NCI-H128 (cell line): ENCODE measurements at regions not wholly inside any gene's neighbourhood (a gene's known extent, or its start where the extent isn't known, plus 50 kb on each side); places are given as distances from the start of the nearest gene placed in this dataset.

Experiments used
- DNase-seq: peaks from one replicate; lab custom pipeline; 2025; ENCODE audit not compliant: unreplicated experiment; lab: John Stamatoyannopoulos, UW

DNA sequence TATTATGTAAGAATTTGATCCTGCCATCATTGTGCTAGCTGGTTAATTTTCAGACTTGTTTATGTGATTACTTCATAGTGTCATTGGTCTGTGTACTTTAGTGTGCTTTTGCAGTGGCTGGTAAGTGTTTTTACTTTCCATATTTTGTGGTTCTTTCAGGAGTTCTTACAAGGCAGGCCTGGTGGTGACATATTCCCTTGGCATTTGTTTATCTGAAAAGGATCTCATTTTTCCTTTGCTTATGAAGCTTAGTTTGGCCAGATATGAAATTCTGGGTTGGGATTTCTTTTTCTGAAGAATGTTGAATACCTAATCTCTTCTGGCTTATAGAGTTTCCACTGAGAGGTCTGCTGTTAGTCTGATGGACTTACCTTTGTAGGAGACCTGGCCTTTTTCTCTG, 72.8 kb upstream of the MC4R start:
- DNase-seq: no peak

DNA sequence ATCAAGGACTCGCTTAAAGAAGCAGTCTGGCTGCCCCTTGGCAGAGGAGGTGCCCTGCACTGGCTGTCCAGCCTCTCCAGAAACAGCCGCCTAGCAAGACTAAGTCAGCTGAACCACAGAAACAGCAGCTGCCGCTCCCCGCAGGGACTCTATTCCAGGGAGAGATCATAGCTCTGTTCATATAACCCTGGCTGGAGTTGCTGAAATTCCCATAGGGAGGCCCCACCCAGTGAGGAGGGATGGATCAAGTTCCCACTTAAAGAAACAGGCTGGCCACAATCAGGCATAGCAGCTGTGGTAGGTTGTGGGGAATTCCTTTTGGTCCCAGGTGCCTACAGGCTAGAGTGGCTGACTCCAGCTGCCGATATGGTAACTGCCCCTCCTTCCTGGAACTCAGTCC, 74.2 kb upstream of the MC4R start:
- DNase-seq: no peak

DNA sequence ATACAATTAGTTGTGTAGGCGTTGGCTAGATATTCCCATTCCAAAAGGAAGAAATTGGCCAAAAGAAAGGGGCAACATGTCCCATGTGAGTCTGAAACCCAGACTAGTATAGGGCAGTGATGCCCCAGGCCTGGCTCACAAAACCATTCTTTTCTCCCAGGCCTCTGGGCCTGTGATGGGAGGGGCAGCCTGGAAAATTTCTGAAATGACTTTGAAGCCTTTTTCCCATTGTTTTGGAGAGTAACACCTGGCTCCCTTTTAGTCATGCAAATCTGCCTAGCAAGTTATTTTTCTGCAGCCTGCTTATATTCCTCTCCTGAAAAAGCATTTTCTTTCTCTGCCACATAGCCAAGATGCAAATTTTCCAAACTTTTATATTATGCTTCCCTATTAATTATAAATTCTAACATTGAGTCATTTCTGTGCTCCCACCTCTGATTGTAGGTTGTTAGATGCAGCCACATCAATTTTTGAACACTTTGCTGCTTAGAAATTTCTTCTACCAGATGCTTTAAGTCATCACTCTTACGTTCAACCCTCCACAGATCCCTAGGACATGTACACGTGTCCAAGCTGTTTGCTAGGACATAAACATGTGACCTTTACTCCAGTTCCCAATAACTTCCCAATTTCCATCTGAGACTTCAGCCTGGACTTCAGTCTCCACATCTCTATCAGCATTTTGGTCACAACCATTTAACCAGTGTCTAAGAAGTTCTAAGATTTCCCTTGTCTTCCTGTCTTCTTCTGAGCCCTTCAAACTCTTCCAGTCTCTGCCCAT, 76.1 kb upstream of the MC4R start:
- no peak for DNase-seq

DNA sequence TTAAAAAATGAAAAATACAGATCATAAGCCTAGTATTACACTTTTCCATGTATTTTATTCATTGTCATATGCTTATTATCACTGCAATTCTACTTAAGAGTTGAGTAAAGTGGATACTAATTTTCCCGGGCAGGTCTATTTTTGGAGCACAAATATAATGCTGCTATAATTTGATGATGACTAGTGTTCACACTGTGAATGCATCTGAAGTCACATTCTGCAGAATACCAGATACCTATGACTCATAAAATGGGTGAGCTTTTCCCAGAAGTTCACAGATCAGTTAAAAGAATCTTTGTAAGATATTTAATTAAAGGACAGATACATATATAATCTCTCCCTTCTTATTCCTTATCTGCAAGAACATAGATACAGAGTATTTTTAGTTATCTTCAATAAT, 79.8 kb upstream of the MC4R start:
- DNase-seq: no peak

DNA sequence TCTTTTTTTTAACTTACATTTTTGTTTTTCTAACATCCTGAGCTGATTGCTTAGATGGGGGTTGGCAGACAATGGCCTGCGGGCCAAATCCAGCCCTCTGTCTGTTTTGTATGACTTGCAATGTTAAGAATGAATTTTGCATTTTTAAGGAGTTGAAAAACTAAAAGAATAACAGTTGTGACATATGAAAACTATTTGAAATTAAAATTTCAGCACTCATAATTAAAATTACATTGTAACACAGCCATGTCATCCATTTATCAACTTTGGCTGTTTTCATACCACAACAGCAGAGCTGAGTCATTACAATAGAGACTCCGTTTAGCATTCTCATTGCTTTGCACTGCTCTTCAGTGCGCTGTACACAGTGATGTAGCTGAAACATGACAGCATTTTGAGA, 94.1 kb upstream of the MC4R start:
- no peak for DNase-seq

DNA sequence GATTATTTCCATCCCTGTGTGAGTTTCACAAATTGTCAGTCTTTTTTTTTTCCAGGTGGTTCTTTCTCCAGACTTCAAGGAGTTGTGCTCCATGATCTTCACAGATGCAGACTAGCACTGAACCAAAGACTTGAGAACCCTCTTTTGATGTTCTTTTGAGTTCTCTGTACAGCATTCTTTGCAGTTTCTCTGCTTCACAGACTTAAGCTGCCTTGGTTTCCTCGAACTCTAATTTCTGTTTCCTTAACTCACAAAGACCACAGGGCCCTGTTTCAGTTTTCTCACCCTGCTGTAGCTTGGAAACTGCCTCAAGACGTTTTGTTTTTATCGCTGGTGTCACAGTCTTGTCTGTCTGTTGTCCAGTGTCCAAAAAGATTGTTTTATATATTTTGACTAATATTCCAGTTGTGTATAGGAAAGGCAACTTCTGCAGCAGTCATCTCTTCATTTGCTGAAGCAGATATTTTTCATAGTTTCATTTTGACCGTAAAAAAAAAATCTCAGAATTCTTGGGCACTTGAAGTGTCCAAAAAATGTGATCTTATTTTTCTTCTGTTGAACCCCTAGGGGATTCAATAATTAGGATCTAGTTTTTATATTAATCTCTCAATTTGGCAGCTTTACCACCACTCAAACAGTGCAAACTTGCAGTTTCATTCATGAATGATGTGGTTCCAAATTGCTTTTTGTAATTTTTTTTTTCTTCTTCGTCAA, 97.0 kb upstream of the MC4R start:
- DNase-seq: no peak

DNA sequence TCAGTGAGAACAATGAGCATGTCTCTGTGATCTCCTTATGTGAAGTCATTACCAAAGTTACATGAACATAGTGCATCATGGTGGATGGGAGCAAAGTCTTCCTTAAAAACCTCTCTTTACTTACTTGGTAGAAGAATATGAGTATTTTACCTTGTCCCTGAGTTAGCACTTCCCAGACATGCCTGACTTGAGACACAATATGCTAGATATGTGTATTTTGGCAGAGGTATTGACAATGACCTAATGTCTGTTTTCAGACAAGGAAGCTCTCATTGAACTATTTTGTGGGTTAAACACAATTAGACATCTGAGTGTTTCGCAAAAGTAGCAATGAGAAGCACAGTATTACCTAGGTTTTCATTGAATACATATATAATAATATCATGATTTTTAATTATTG, 99.1 kb upstream of the MC4R start:
- no peak for DNase-seq

DNA sequence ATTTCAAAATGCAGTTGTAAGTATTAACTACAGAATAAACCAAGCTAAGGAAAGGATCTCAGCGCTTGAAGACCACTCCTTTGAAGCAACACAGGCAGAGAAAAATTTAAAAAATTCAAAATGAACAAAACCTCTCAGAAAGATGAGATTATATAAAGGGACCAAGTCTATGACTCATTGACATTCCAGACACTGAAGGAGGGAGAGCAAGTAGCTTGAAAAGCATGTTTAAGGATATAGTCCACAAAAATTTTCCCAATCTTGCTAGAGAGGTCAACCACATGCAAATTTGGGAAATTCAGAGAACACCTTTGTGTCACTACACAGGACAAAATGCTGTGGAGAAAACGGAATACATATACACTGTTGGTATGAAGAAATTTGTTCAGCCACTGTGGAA, 112.6 kb upstream of the MC4R start:
- DNase-seq: no peak

DNA sequence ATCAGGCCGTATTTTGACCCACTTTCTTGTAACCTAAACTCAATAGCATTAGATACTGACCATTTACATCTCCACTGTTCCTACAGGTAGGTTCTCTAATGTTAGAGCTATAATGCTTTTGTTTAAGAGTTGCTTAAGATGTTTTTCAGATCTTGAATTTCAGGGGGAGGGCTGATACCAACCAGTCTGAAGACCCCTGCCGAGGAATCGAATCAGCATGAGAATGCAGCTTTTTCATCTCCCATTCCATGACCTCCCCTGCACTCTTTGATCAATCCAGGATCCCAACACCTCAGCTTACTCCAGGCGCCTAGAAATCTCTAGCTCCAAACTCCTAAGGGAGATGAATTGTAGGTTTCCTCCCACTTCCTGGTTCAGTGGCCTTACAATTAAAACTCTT, 120.5 kb upstream of the MC4R start:
- DNase-seq: no peak

DNA sequence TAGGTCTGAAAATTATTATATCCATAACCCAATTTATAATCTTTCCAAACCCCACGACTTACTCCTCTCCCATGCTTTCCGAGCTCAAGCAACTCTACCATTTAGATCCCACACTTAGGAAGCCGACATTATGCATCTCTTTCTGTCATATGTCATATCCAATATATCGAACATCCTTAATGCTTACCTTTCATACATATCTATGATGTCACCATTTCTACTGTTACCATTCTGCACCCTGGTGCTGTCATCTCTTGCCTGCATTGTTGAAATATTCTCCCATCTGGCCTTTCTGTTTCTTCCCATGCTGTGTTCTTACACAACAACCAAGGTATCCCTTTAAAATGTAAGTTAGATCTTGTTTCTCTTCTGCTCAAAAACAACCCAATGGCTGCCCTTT, 127.1 kb upstream of the MC4R start:
- no peak for DNase-seq

DNA sequence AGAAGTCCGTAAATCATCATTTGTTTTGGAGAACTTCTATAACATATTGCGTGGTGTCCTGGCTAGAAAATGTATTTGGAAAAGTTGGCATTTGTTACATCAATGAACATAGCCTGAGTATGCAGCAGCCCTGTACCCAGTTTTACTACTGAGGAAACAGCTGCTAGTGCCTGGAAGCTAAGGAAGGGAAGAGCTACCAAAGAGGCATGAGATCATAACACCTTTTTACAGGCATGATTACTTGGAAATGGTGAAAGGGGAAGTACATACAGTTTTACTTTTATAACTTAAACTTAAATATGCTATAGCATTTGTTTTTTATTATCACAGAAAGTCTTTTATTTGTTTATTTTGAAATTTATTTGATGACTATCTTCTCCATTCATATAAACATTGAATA, 128.4 kb upstream of the MC4R start:
- no peak for DNase-seq

DNA sequence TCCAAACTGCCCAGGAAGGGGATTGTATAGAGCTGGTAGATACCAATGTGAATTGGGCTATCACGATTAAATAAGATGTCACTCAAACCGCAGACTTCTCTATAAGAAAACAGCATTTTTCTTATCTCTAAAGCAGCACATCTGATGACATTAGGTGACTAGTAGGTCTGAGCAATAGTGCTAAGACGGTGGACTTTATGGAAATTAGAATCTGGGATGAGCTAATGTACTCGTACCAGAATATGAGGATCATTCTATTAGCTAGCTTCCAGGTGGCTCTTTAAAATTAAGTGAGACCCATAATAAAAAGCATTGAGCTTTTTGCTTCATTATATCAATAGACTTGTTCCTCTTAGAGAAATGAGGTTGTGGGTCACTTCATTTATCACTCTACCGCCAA, 130.0 kb upstream of the MC4R start:
- no peak for DNase-seq

DNA sequence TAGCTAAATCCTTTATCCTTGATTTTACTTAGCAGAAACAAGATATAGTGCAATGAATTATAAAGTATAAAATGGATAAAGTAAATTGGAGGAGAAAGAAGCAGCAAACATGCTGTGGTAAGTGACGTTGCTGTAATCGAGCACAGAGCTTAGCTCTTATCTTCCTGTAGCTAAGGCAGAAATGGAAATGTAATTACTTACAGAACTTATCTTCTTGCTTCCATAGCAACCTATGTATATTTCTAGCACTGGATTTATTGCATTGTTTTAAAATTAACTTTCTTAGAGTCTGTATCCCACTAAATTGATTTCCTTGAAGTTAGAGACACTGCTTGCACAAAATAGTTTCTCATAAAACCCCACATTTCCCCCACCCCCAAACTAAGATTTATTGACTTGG, 130.6 kb upstream of the MC4R start:
- DNase-seq: no peak

DNA sequence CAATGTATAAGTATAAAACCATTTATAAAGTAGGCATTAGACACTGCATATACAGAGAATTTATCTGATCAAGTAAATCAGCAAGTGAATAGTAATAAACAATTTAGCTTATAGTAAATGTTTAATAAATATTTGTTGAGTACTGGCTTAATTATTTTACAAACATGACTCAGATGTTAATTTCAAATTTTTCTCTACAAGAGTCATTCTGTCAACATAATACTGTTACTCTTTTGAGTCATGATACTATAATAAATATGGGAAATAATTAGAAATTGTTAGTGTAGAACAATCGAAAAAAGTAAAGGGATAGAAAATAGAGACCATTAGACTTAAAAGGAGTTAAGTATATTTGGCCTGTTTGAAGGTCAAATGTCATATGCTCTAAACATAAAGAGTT, 133.6 kb upstream of the MC4R start:
- no peak for DNase-seq

DNA sequence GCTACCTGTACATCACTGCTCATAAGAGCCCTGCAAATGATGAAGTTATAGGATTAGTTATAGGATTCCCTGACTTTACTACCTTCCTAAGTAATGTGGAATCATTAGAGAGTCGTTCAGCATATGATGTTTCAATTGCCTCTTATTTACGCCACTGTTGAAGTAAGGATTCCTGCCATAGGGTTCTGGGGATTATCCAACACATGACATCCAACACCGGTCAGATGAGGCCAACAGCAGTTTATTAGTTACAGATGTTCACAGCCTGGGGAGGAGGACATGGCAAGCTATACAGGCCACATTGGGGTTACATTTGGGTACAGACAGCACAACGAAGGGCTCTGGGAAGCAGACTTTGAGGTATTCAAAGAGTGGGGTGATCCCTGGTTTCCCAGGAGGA, 134.1 kb upstream of the MC4R start:
- DNase-seq: no peak

DNA sequence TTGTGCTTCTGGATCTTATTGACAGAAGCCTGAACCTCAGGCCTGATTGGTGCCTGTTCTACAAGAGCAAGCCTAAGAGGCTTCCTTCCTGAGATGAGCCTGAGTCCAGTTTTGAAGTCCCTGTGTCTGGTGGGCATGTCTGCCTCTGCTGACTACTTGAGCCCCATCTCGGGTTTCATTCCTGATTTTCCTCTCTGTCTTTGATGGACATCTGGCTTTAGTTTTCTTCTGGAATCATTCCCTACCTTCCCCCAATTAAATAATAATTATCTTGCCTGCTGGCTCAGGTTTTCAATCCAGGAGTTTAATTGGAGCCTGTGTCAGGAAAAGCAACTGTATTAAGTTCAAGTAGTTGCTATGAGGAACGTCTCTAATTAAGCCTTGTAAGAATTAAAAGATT, 135.5 kb upstream of the MC4R start:
- DNase-seq: no peak

DNA sequence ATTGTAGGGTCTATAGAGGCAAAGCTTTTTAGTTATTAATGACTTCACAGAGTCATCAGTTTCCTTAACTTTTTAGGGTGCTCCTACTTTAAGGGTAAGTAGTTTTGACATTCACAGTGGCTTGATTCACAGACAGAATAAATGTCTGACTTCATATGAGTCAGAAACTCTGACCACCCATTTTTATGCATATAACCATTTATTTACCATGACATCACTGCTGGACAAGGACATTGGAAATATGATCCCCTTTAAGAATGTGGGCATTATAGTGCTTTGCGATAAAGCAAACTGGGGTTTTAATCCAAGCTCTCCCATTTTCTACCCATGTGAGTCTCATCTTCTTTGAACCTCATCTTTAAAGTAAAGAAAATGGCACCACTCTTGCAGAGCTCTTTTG, 162.0 kb upstream of the MC4R start:
- no peak for DNase-seq

DNA sequence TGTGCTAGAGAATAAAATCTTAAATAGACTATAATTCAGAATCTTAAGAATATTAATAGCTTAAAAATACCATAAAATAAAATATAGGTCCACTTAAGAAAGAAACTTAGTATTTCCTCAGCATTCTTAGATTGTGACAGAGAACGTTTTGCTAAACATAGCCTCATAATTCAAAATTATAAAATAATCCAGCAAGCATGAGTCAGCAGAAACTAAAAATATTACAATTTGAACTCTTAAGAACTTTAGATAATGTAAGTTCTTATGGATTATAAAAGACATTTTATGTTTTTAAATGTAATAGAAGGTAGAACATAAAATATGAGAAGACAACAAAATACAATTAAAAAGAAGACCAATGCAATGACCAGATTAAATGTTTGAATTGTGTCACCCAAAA, 164.5 kb upstream of the MC4R start:
- no peak for DNase-seq

DNA sequence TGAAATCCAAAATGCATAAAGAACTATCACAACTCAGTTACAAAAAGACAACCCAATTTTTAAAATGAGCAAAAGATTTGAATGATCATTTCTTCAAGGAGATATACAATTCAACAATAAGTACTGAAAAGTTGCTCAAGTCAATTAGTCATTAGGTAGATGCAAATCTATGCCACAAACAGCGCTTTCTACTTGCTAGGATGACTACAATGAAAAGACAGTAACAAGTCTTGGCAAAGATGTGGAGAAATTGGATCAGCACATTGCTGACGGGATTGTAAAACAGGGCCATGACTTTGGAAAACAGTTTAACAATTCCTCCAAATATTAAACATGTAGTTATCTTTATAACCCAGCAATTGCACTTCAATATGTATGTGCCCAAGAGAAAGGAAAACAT, 166.3 kb upstream of the MC4R start:
- no peak for DNase-seq

DNA sequence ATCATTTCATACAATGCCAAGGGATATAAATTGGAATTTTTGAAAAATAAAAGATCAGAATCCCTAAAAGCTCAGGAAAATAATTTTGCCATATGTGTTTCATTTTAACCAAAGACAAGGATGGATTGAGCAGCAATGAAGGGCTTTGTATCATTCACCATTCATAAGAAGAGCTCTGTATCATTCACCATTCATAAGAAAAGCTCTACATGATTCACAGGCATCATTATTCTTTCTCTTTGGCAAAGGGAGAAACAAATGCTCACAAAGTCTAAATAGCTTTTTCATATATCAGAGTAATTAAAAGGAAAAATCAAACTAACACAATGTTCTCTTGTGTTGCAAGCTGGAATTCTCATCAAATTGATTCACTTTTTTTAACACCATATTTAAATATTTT, 169.1 kb upstream of the MC4R start:
- DNase-seq: no peak

DNA sequence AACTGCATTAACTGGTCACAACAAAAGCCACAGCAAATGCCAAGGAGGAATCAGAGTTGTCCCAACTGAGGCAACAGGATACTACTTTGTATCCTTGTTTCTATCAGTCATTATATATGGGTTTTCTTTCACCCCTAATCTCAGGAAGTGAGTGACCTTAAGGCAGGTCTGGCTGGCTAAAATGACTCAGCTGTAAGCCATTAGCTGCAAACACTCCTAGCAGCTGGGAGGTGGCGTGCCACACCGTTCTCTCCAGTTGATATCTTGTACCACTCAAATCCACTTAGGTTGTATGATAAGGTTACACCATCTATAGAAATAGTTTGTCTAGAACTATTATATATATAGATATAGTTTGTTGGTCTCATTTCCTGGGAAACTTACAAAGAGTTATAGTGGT, 171.1 kb upstream of the MC4R start:
- DNase-seq: no peak

DNA sequence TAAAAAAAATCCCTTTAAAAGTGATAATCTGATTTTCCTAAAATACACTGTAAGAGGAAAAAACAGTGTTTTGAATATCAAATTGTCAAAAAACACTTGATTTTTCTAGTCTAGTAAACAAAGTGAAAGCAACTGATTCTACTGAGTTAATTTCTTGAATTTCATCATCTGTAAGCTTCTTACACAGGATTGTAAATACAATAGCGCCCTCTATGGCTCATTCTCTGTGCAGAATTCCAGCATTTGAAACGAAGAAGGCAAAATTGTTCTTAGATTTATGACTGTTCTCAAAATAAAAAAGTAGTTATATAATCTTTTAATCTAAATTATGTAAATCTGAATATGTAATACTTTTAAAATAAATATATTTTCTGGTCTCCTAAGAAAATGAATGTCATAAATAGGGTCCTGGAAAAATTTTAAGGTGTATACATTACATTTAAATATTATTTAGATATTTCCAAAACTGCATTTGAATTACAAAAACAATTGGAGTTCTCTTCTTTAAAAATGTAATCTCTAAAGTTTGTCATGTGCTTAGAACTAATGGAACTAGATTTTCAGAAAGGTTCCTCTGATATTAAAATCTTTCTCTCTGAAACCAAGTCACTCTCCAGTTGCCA, 176.9 kb upstream of the MC4R start:
- peak; percentile 66 for DNase-seq

DNA sequence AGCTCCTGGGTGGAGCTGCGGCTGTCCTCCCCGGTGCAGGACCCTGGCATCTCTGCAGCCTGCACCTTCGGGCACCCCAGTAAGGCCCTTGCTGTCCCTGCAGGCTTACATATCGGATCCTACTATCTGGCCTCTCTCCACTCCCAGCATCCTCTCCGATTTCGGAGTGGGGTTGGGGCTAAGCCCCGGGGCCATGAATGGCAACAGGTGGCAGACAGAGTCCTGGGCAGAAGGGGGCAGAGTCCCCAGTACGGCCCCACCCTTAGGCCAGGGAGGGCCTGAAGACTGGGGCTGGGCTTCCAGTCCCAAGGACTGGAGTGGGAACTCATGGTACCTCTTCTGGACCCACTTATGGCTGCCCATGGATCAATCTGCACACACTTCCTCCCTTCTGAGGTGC, 180.4 kb upstream of the MC4R start:
- DNase-seq: no peak
